ENCODE measurements at regions not wholly inside any gene's neighbourhood (a gene's known extent, or its start where the extent isn't known, plus 50 kb on each side); places are given as distances from the start of the nearest gene placed in this dataset.

DNA sequence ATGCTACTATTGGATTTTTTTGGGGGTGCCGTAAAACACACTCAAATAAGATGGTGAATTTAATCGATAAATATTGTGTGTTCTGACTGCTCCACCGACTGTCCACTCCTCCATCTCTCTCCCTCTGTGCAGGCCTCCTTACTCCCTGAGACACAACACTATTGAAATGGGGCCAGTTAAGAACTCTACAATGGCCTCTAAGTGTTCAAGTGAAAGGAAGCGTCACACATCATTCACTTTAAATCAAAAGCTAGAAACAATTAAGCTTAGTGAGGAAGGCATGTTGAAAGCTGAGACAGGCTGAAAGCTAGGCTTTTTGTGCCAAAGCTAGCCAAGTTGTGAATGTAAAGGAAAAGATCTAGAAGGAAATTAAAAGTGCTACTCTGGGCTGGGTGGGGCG is 156.7 kb downstream of the CTTN start:
- Histone ChIP-seq H3K4me1 (replicated peaks in 1 of 2; ENCODE audit: control insufficient read depth in 2 of 2, insufficient read depth in 2 of 2, low read length in 2 of 2) (peaks cover 0 to 3% of the 10 kb centered on the region in 2 experiments; a peak in 1 of 5 replicates), H3K9ac (ENCODE audit: insufficient read depth in 1 of 2, low read depth in 2 of 2, low read length in 2 of 2) (no peak overlapping the region), H3K27me3 (ENCODE audit: control insufficient read depth in 2 of 2, insufficient read depth in 2 of 2, low read length in 2 of 2) (peaks cover 23 to 58% of the 10 kb centered on the region in 2 experiments; a peak in 4 of 5 replicates), H3K4me2 (ENCODE audit: insufficient read depth, low read length) (no peak overlapping the region), H2AFZ (ENCODE audit: low read depth, low read length) (no peak overlapping the region), H3K79me2 (ENCODE audit: control insufficient read depth, insufficient read depth, low read length) (no peaks in the 10 kb centered on the region), H3K4me3 (no peak overlapping the region), H3K27ac (ENCODE audit: extremely low read depth, low read depth, low read length) (no peak overlapping the region), H3K9me3 (replicated peaks; ENCODE audit: control insufficient read depth, insufficient read depth, low read depth, low read length) (no peaks in the 10 kb centered on the region), H4K20me1 (replicated peaks; ENCODE audit: control insufficient read depth, insufficient read depth, low read length) (peaks cover 8% of the 10 kb centered on the region; the same call in 1 of the 2 replicates), H3K36me3 (ENCODE audit: control insufficient read depth, insufficient read depth, low read length) (no peaks in the 10 kb centered on the region), H3K9me1 (ENCODE audit: control insufficient read depth, insufficient read depth, low read length) (no peaks in the 10 kb centered on the region)
- no peak for DNase-seq (ENCODE audit: extremely low read depth in 1 of 4, low spot score in 3 of 4)
- TF ChIP-seq, protein P1, sequence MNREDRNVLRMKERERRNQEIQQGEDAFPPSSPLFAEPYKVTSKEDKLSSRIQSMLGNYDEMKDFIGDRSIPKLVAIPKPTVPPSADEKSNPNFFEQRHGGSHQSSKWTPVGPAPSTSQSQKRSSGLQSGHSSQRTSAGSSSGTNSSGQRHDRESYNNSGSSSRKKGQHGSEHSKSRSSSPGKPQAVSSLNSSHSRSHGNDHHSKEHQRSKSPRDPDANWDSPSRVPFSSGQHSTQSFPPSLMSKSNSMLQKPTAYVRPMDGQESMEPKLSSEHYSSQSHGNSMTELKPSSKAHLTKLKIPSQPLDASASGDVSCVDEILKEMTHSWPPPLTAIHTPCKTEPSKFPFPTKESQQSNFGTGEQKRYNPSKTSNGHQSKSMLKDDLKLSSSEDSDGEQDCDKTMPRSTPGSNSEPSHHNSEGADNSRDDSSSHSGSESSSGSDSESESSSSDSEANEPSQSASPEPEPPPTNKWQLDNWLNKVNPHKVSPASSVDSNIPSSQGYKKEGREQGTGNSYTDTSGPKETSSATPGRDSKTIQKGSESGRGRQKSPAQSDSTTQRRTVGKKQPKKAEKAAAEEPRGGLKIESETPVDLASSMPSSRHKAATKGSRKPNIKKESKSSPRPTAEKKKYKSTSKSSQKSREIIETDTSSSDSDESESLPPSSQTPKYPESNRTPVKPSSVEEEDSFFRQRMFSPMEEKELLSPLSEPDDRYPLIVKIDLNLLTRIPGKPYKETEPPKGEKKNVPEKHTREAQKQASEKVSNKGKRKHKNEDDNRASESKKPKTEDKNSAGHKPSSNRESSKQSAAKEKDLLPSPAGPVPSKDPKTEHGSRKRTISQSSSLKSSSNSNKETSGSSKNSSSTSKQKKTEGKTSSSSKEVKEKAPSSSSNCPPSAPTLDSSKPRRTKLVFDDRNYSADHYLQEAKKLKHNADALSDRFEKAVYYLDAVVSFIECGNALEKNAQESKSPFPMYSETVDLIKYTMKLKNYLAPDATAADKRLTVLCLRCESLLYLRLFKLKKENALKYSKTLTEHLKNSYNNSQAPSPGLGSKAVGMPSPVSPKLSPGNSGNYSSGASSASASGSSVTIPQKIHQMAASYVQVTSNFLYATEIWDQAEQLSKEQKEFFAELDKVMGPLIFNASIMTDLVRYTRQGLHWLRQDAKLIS (CRISPR knock-in tag; IDR thresholded peaks at IDR 0.05) = no peak
- TF ChIP-seq, protein P2, sequence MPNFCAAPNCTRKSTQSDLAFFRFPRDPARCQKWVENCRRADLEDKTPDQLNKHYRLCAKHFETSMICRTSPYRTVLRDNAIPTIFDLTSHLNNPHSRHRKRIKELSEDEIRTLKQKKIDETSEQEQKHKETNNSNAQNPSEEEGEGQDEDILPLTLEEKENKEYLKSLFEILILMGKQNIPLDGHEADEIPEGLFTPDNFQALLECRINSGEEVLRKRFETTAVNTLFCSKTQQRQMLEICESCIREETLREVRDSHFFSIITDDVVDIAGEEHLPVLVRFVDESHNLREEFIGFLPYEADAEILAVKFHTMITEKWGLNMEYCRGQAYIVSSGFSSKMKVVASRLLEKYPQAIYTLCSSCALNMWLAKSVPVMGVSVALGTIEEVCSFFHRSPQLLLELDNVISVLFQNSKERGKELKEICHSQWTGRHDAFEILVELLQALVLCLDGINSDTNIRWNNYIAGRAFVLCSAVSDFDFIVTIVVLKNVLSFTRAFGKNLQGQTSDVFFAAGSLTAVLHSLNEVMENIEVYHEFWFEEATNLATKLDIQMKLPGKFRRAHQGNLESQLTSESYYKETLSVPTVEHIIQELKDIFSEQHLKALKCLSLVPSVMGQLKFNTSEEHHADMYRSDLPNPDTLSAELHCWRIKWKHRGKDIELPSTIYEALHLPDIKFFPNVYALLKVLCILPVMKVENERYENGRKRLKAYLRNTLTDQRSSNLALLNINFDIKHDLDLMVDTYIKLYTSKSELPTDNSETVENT (CRISPR knock-in tag; IDR thresholded peaks at IDR 0.05) = no peak
- TF ChIP-seq PCBP1 (IDR thresholded peaks at IDR 0.05; ENCODE audit: low read depth, low read length, poor library complexity, severe bottlenecking) (no peak), ZSCAN29 (IDR thresholded peaks at IDR 0.05) (no peak), SLC30A9 (CRISPR knock-in tag; IDR thresholded peaks at IDR 0.05) (no peak), ZNF263 (CRISPR knock-in tag; IDR thresholded peaks at IDR 0.05; ENCODE audit: borderline replicate concordance) (no peak), TAF9B (IDR thresholded peaks at IDR 0.05; ENCODE audit: partially characterized antibody) (no peak), FOS (IDR thresholded peaks at IDR 0.05; ENCODE audit: extremely low read depth, insufficient read length) (no peak), ZEB2 (IDR thresholded peaks at IDR 0.05) (no peak), SREBF1 (IDR thresholded peaks at IDR 0.05; ENCODE audit: borderline replicate concordance, low read depth, low read length) (no peak), XRCC3 (IDR thresholded peaks at IDR 0.05) (no peak)
- TF ChIP-seq, protein P3, sequence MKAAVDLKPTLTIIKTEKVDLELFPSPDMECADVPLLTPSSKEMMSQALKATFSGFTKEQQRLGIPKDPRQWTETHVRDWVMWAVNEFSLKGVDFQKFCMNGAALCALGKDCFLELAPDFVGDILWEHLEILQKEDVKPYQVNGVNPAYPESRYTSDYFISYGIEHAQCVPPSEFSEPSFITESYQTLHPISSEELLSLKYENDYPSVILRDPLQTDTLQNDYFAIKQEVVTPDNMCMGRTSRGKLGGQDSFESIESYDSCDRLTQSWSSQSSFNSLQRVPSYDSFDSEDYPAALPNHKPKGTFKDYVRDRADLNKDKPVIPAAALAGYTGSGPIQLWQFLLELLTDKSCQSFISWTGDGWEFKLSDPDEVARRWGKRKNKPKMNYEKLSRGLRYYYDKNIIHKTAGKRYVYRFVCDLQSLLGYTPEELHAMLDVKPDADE (conservative IDR thresholded peaks at IDR 0.05; ENCODE audit: control insufficient read depth, low read depth, low read length) = no peak
- no peak for ATAC-seq
- no peak for FAIRE-seq
- POLR2A ChIA-PET = no interaction called here
- intact Hi-C loops (cut with micrococcal nuclease) (no loop called here), in situ Hi-C loops (cut with MboI) (no loop called here)
- BruUV-seq (replicated peaks) = no TSS peak
- 1% methylated on average over 5 of the region's 5 CpGs for WGBS (ENCODE audit: insufficient coverage, low coverage, missing lambda C conversion rate)
- CTCF ChIA-PET (ENCODE audit: low intra/inter-chr PET ratio) = no interaction called here

All from K562 (cell line).